ENCODE measurements at regions not wholly inside any gene's neighbourhood (a gene's known extent, or its start where the extent isn't known, plus 50 kb on each side); places are given as distances from the start of the nearest gene placed in this dataset.

DNA sequence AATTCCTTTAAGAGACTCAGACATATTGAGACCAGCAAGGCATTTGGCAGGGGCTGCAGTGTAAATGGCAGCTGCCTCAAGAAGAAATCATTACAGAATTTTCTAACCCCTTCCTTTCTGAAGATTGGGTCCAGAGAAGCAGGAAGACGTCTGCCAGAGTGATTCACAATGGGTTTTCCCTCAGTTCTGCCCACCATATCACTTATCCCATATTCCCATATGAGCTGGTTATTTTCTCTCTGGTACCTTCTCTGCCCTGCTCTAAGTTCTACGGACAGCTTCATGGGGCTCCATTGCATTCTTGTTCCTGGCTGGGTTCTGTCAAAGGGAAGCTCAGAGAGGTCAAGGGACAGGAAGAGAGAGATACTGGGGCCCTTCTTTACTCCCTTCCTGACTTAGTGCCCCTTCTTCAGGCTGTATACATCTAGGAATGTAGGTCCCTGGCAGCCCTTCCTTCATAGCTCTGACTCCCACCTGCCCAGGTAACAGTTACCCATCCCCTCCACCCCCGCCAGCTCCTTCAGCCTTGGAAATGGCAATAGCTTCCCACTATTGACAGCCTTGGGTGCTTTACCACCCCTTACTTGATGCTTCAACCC is 420.6 kb upstream of the DAB1 start:
- TF ChIP-seq, protein P1, sequence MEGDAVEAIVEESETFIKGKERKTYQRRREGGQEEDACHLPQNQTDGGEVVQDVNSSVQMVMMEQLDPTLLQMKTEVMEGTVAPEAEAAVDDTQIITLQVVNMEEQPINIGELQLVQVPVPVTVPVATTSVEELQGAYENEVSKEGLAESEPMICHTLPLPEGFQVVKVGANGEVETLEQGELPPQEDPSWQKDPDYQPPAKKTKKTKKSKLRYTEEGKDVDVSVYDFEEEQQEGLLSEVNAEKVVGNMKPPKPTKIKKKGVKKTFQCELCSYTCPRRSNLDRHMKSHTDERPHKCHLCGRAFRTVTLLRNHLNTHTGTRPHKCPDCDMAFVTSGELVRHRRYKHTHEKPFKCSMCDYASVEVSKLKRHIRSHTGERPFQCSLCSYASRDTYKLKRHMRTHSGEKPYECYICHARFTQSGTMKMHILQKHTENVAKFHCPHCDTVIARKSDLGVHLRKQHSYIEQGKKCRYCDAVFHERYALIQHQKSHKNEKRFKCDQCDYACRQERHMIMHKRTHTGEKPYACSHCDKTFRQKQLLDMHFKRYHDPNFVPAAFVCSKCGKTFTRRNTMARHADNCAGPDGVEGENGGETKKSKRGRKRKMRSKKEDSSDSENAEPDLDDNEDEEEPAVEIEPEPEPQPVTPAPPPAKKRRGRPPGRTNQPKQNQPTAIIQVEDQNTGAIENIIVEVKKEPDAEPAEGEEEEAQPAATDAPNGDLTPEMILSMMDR (IDR thresholded peaks at IDR 0.05): no peak
- no peak for TF ChIP-seq ZFX (IDR thresholded peaks at IDR 0.05; ENCODE audit: borderline replicate concordance)

Data from 22Rv1 (cell line).